ENCODE measurements at regions not wholly inside any gene's neighbourhood (a gene's known extent, or its start where the extent isn't known, plus 50 kb on each side); places are given as distances from the start of the nearest gene placed in this dataset.

GRCh38 chr18:45378308-45378707 is 237.0 kb upstream of the SLC14A2 start:
- DNase-seq (ENCODE audit: low read depth in 2 of 2) = no peak

GRCh38 chr18:45378933-45379332 is 236.3 kb upstream of the SLC14A2 start:
- DNase-seq (ENCODE audit: low read depth in 2 of 2) = no peak

GRCh38 chr18:45379903-45380302 is 235.4 kb upstream of the SLC14A2 start:
- DNase-seq (ENCODE audit: low read depth in 2 of 2) = no peak

GRCh38 chr18:45381282-45381681 is 234.0 kb upstream of the SLC14A2 start:
- no peak for DNase-seq (ENCODE audit: low read depth in 2 of 2)

- no peak for DNase-seq (ENCODE audit: low read depth in 2 of 2)
These were observed 232.0 kb upstream of the SLC14A2 start for GRCh38 chr18:45383228-45383627.

- no peak for DNase-seq (ENCODE audit: low read depth in 2 of 2)
These were observed 230.9 kb upstream of the SLC14A2 start for GRCh38 chr18:45384137-45384961.

GRCh38 chr18:45384962-45385315 is 230.3 kb upstream of the SLC14A2 start:
- no peak for DNase-seq (ENCODE audit: low read depth in 2 of 2)

- DNase-seq (ENCODE audit: low read depth in 2 of 2) = no peak
These were observed 229.1 kb upstream of the SLC14A2 start for GRCh38 chr18:45386041-45386655.

- DNase-seq (ENCODE audit: low read depth in 2 of 2) = no peak
These were observed 228.0 kb upstream of the SLC14A2 start for GRCh38 chr18:45387229-45387628.

GRCh38 chr18:45398448-45398847 is 216.8 kb upstream of the SLC14A2 start:
- no peak for DNase-seq (ENCODE audit: low read depth in 2 of 2)

- no peak for DNase-seq (ENCODE audit: low read depth in 2 of 2)
These were observed 216.1 kb upstream of the SLC14A2 start for GRCh38 chr18:45399146-45399545.

GRCh38 chr18:45399643-45400042 is 215.6 kb upstream of the SLC14A2 start:
- DNase-seq (ENCODE audit: low read depth in 2 of 2) = no peak

GRCh38 chr18:45402485-45403056 is 212.7 kb upstream of the SLC14A2 start:
- DNase-seq (ENCODE audit: low read depth in 2 of 2) = no peak

- DNase-seq (ENCODE audit: low read depth in 2 of 2) = no peak
These were observed 211.8 kb upstream of the SLC14A2 start for GRCh38 chr18:45403341-45404049.

- no peak for DNase-seq (ENCODE audit: low read depth in 2 of 2)
These were observed 207.1 kb upstream of the SLC14A2 start for GRCh38 chr18:45408218-45408617.

GRCh38 chr18:45409971-45410370 is 205.3 kb upstream of the SLC14A2 start:
- no peak for DNase-seq (ENCODE audit: low read depth in 2 of 2)

GRCh38 chr18:45412577-45412976 is 202.7 kb upstream of the SLC14A2 start:
- no peak for DNase-seq (ENCODE audit: low read depth in 2 of 2)

- DNase-seq (ENCODE audit: low read depth in 2 of 2) = no peak
These were observed 202.0 kb upstream of the SLC14A2 start for GRCh38 chr18:45413180-45413836.

- DNase-seq (ENCODE audit: low read depth in 2 of 2) = no peak
These were observed 199.7 kb upstream of the SLC14A2 start for GRCh38 chr18:45415614-45416013.

GRCh38 chr18:45416168-45416567 is 199.1 kb upstream of the SLC14A2 start:
- no peak for DNase-seq (ENCODE audit: low read depth in 2 of 2)

- no peak for DNase-seq (ENCODE audit: low read depth in 2 of 2)
These were observed 197.9 kb upstream of the SLC14A2 start for GRCh38 chr18:45417392-45417791.

- DNase-seq (ENCODE audit: low read depth in 2 of 2) = no peak
These were observed 191.6 kb upstream of the SLC14A2 start for GRCh38 chr18:45423659-45424058.

Measured in stimulated activated CD4-positive, alpha-beta T cell treated with anti-CD3 and anti-CD28 coated beads, Interleukin-1b, Interleukin-23, amount 100 ng/mL, for 1 hour (primary cell).